HFF-Myc (cell line): ENCODE measurements at regions not wholly inside any gene's neighbourhood (a gene's known extent, or its start where the extent isn't known, plus 50 kb on each side); places are given as distances from the start of the nearest gene placed in this dataset.

ENCODE experiments used
- DNase-seq: peaks from one replicate; pipeline ENCODE4 v3.0.0-alpha.2; 2011; ENCODE audit warnings: low read depth; ENCODE audit errors: extremely low read depth
- H3K4me3 ChIP-seq: replicated peaks from 2 replicates; pipeline ENCODE4 v1.5.1; 2011; ENCODE audit warnings: low read depth, mild to moderate bottlenecking, control low read depth, low read length
- CTCF ChIP-seq: IDR thresholded peaks from 2 replicates; pipeline ENCODE4 v1.5.1; 2012; ENCODE audit warnings: mild to moderate bottlenecking, low read depth, low read length, control low read depth; ENCODE audit errors: missing control alignments

- no peak for TF ChIP-seq CTCF
- no peak for DNase-seq
- H3K4me3 ChIP-seq = no peak overlapping the region
Observed at GRCh38 chr13:62613819-62614218, 1198.2 kb upstream of the PCDH20 start.

- no peak for TF ChIP-seq CTCF
- DNase-seq = no peak
- H3K4me3 ChIP-seq = no peak overlapping the region
Observed at GRCh38 chr13:62611343-62611742, 1195.7 kb upstream of the PCDH20 start.

- no peak overlapping the region for H3K4me3 ChIP-seq
- DNase-seq = no peak
- TF ChIP-seq CTCF = no peak
Observed at GRCh38 chr13:62598708-62599107, 1183.1 kb upstream of the PCDH20 start.

GRCh38 chr13:62595976-62596375, 1180.3 kb upstream of the PCDH20 start:
- no peak for DNase-seq
- no peak for TF ChIP-seq CTCF

DNA sequence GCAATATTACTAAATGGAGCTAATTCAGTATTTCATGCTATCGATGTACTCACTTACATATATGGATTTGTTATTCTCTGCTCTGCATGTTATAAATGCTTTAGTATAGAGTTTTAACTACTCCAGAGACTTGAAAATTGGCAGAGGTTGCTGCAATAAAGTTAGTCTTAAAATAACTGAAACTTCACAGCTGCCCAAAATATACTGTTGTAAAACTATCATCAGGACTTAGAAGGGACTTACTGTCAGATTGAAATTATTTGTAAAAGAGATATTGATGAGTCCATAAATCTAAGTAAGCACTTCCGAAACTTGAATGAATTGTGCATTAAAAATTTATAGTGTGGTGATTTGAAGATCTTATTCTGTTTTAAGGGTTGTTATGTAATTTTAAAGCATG, 1178.2 kb upstream of the PCDH20 start:
- no peak for DNase-seq

More at GRCh38 chr13:62595976-62596375, 1180.3 kb upstream of the PCDH20 start:
- H3K4me3 ChIP-seq = no peak overlapping the region

GRCh38 chr13:62583466-62583865, 1167.8 kb upstream of the PCDH20 start:
- TF ChIP-seq CTCF = no peak
- DNase-seq = no peak
- H3K4me3 ChIP-seq = no peak overlapping the region

More for the DNA sequence above, 1178.2 kb upstream of the PCDH20 start:
- no peak overlapping the region for H3K4me3 ChIP-seq
- no peak for TF ChIP-seq CTCF

DNA sequence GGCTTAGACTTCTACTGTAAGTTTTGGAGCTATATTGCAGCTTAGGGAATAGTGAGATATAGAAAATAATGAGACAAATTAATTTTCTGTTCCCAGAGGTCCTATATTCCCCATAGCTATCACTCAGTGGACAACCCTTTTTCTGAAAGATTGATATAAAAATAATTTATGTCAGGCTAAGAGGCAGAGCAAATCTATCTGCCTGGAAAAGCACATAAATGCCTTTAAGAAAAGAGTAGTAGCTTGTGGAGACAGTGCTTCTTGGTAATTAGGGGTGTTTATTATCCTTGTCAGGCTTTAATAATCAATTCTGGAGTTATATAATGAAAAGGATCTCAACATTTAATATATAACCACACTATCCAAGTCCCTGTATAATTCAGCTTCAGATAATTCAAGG, 1162.8 kb upstream of the PCDH20 start:
- DNase-seq = no peak
- TF ChIP-seq CTCF = no peak
- no peak overlapping the region for H3K4me3 ChIP-seq
